GM21515 (cell line): ENCODE measurements at regions not wholly inside any gene's neighbourhood (a gene's known extent, or its start where the extent isn't known, plus 50 kb on each side); places are given as distances from the start of the nearest gene placed in this dataset.

Experiments used
- ATAC-seq: cut with Tn5 transposase; IDR thresholded peaks from one replicate; pipeline ENCODE4 v1.9.1; 2021; ENCODE audit not compliant: unreplicated experiment

DNA sequence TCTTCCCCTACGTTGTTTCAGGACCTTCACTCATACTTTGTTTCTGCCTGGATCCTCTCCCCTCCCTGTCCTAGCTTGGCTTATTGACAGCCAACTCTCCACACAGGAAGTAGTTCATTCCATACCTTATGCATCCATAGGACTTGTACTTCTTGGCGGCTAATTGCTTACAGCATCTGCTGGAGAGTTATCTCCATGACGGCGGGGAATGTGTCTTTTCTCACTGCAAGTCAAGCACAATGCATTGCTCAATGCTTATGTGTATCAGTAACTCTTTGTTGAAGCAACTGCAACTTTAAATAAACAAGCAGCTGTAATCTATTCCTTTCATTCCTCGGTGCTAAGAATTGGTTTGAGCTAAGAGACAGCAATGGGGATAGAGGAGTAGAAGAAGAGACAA lies 551.3 kb upstream of the EPHA7 start:
- no peak for ATAC-seq

DNA sequence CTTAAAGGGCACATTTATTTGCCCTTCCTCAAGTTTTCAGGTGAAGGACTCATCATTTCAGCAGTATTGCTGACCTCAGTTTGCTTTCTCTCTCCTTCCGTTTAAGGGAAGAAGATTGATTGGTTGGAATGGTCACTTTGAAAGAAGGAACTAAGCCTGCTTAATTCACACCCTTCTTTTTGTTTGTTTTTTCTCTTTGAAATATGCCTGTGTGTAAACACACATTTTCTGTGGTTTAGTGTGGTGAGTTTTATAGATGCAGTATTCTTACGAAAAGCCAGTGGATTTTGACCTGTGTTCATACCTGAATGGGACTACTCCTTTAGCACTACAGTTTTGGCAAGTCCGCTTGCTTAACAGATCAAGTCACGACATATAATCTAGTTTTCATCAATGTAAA lies 548.8 kb upstream of the EPHA7 start:
- ATAC-seq: no peak

DNA sequence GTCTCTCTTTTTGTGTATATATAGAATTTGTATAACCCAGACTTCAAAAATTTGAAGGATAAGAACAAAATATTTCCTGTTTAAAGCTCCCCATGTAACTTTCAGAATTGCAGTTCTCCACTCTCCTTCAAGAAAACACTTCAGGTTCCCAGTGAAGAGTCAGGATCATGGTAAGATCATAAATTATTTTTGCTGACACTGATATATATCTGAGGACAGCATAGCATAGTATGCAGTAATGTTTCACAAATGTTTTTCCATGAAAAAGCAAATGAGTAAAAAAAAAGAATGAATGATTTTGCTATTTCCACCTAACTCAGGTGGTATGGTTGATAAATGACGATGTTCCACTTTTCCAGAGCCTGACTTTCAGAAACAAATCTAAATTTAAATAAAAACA lies 545.6 kb upstream of the EPHA7 start:
- no peak for ATAC-seq

DNA sequence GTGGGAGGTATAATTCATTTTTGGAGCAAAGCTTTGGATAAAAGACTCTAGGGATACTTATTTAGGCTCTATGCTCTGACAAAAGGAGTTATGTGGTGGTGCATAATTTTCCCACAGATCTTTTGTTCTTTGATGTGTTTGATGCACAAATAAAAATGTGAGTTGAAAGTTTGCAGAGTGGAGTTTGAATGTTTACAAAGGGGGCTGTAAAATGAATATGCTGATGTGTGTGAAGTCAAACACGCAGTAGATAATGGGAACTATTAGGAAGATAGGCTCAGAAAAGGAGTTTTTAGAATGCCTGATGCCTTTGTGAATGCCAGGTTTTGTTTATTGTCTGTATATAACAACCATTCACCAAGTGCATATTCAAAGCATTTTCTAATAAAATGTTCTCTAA lies 545.0 kb upstream of the EPHA7 start:
- no peak for ATAC-seq

DNA sequence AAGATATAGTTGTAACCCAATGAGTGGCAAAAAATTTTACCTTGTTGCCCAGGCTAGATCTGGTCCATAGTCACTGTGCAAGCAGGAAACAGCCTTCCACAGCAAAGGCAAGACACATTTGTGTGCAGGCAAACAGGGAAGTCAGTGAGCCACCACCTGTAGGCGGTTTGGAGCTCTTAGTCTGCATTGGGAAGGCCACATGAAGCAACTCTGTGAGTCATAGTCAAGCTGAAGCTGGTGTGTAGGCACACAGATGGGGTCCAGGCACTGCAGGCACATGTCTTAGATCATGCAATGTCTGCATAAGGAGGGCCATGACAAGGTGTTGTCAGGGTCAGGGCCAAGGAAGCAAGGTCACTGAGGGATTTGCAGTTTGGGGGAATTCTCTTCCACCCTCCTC lies 543.2 kb upstream of the EPHA7 start:
- ATAC-seq: no peak

DNA sequence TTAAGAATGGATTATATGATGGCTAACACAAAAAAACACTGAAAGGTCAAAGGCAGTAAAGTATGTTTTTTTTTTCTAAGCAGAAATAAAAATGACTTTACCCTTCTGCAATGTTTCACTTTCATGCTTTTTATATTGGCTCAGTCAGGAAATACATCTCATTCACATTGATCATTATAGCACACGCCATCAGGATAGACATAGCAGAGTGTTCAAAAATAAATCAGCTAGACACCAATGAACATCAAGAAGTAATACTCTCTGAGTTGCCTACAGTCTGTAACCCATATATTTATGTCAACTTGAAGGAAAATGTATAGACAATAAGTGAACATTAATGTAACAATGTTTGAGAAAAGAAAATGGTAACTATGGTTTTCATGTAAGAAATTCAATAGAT lies 535.2 kb upstream of the EPHA7 start:
- no peak for ATAC-seq

DNA sequence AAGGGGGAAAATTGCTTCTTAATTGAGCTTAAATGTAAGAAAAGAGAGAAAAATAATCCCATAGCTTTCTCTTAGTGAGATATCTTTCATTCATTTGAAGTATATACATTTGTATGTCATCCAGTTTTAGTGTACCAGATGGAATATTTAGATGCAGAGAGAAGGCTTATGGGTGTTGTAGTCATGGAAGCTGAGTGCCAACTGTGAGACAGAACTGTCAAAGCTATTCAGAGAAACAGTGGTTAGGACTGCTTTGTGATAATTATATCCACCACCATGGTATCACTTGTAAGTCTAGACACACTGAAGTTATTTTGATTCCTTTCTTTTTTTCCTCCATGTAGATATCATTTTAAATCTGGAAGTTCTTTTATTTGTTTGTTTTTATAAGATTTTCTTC lies 524.3 kb upstream of the EPHA7 start:
- no peak for ATAC-seq

DNA sequence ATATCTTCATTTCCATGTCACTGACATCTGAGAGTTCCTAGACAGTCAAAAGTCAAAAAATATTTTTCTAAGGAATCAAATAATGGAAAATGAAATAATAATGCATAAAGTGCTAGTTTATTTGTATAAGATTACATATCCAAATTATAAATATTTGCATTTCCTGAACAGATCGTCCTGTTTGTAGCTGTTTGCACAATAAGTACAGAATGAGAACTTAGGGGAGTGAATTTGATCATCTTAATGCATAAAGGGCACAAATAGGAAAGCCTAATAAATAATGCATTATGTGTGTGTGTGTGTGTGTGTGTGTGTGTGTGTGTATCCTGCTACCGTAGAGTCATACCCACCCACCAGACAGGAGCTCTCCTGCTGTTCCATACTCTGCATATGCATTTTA lies 521.0 kb upstream of the EPHA7 start:
- no peak for ATAC-seq

DNA sequence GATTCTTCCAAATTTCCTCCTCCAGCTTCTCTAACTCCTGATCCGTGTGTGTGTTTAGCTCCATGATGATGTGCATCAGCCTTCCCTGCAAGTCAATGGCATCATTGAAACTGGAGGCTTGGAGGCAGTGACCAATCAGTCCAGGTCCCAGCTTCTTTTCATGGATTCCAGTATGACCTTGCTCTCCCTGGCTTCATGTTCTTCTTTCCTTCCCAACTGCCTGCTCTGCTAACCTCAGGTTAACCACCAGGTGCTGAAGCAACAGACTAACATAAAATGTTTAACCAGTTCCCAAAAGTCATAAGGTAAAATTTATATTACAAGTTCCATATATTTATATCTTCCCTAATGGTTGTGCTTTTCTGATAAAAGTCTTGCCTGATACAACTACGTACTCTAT lies 512.8 kb upstream of the EPHA7 start:
- ATAC-seq: no peak

DNA sequence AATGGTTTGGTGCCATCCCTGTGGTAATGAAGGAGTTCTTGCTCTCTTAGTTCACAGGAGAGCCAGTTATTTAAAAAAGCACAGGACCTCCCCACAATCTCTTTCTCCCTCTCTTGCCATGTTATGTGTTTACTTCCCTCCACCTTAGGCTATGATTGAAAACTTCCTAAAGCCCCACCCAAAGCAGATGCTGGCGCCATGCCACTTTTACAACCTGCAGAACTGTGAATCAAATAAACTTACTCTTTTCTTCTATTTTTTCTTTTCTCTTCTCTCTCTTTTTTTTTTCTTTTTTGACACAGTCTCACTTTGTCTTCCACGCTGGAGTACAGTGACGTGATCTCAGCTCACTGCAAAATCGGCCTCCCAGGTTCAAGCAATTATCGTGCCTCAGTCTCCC lies 508.4 kb upstream of the EPHA7 start:
- ATAC-seq: no peak

DNA sequence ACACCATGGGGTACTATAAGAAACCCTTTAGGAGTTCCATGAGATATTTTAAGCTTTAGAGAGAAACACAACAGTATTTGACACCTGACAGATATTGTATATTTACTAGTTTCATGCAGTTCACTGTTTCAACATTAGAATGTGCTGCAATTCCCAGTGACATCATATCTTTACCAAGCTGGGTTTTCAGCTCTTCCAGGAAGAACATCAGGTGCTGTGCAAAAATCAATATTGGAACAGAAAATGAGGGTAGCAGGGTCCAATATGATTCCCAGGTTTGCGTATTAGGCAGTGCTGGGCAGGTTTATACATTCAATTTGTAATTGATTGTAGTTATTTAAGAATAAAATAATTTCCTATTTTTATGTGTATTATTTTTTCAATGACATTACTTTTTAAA lies 500.0 kb upstream of the EPHA7 start:
- ATAC-seq: no peak

DNA sequence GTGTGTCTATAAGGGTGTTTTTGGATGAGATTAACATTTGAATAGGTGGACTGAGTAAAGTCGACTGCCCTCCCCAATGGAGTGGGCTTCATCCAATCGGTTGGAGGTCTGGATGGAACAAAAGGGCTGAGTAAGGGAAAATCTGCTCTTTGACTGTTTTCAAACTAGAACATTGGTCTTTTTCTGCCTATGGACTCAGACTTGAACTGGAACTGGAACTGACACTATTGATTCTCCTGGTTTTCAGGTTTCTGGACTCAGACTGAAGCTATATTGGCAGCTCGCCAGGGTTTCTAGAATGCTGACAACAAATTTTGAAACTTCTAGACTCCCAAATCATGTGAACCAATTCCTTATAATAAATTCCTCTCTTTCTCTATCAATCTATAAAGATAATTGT lies 498.9 kb upstream of the EPHA7 start:
- no peak for ATAC-seq

DNA sequence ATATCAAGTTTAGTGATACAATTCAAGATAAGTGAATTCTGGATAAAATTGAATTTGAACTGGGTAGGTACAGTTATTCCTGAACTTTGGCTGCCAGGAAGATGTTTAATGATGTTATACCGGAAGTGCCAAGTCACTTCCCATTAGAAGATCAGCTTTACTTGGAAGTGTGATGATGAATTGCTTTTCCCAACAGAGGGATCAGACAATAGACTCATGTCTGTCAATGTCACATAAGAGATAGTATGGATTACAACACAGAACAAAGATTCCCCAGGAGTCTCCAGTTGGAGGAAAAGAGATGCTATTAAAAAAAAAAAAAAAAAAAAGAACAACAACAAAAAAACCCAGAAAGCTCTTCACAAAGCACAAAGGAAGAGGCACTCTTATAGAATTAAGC lies 497.9 kb upstream of the EPHA7 start:
- ATAC-seq: no peak

DNA sequence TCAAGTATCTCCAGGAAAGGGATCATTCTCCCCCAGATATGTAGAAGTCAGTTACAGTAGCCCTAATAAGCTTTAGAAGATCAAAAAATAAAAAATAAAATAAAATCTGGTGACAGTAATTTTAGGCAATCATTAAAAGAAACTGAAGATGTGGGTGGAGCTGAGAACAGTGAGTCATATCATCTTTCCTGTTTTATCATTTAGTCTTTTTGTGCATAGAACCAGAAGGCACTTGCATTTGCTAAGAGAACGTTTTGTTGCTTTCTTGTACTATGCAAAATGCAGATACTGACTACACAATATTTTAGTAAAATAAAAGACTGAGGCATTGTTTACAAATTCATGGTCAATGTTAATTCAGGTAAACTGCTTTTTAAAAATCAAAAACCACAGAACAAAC lies 497.4 kb upstream of the EPHA7 start:
- ATAC-seq: no peak

DNA sequence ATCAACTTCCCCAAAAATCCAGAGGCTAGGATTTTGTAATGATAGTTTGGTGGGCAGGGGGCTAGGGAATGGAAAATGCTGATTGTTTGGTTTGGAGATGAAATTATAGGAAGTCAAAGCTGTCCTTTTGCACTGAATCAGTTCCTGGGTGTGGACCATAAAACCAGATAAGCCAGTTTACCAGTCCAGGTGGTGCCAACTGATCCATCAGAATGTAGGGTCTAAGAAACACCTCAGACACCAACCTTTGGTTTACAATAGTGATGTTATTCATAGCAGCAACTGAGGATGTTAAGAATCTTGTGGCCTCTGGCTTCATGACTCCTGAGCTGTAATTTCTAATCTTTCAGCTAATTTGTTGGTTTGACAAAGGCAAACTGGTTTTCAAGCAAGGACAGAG lies 496.6 kb upstream of the EPHA7 start:
- ATAC-seq: no peak

DNA sequence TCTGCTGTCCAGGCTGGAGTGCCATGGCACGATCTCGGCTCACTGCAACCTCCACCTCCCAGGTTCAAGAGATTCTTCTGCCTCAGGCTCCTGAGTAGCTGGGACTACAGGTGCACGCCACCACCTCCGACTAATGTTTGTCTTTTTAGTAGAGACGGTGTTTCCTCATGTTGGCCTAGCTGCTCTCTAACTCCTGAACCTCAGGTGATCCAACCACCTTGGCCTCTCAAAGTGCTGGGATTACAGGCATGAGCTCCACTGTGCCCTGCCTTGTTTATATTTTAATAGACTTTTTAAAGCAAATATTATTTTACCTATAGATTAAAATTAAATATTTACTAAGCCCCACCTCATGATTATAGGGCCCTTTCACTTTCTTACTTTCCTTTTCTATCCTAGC lies 483.2 kb upstream of the EPHA7 start:
- no peak for ATAC-seq

DNA sequence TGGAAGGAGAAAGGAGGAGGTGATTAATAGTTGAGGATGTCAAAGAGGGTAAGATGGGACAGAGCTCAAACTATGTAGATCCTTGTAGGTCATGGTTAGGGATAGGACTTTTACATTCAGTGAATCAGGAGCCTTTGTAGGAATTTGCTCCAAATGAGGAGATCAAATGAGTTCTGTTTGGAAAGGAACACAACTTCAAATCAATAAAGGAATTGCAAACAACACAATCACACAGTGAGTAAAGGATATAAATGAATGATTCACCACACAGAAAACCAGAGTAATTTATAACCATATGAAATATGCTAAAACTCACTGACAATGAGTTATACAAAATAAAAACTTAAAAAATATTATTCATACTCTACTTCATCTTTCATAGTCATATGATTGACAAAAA lies 480.8 kb upstream of the EPHA7 start:
- no peak for ATAC-seq

DNA sequence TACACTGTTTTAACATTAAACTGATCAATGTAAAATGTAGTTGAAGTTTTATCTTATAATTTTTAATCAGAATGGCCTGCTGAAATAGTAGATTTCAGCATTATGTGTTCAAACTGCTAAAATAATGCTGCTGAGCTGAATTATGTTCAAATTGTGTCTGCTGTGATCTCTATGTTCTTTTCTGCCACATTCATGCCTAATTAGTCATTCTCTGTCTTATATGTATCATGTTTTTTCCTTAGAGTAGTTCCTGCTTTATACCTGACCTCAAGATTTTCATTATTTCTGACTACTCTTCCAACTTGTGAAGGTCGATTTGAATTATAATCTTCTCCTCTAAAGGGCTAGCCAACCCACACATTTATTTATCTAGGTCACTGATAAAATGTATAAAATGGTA lies 476.7 kb upstream of the EPHA7 start:
- ATAC-seq: no peak

DNA sequence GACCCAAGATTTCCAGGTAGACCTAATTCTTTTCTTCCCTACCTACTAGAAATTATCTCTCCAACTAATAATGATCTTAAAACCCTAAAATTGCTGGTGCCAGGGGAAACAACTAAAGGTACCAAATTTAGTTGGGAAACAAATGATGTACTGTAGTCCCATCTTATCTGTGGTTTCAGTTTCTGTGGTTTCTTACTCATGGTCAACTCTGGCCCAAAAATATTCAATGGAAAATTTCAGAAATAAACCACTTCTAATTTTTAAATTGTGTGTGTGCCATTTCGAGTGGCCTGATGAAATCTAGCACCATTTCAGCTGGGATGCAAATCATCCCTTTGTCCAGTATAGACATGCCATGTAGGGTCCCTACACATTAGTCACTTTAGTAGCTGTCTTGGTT lies 475.2 kb upstream of the EPHA7 start:
- ATAC-seq: no peak

DNA sequence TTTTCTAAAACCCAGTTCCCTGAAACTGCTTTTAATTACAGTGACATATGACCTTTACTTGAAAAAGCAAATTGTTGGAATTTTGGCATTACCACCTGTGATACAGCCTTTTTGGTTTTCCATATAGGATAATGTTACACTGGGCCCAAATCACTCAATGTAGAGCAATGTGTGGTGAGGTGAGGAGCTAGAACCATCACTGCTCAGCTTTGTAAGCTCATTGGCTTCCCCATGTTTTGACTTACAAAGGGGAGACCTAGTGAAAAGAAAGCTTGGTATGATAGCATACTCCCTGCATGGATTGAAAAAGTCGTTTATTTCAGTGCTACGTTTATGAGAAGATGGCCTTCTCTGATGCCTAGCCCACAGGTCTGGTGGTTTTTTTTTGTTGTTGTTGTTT lies 470.4 kb upstream of the EPHA7 start:
- no peak for ATAC-seq

DNA sequence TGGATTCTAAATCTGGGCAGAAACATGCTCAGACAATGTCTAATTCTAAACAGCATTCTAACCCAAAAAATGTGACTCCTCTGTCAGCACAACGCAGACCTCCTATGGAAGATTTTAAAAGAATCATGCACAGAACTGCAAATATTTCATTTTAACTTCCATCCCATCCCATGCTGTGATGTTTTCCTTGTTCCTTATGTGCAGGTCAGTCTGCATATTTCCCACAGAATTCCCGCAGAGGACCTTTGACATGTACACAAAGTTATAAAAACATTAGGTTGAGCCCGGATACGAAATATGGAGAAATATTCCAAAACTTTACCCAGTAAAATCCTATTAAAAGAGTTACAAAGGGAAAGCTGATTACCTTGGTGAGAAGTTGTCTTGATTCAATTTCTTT lies 467.1 kb upstream of the EPHA7 start:
- ATAC-seq: no peak

DNA sequence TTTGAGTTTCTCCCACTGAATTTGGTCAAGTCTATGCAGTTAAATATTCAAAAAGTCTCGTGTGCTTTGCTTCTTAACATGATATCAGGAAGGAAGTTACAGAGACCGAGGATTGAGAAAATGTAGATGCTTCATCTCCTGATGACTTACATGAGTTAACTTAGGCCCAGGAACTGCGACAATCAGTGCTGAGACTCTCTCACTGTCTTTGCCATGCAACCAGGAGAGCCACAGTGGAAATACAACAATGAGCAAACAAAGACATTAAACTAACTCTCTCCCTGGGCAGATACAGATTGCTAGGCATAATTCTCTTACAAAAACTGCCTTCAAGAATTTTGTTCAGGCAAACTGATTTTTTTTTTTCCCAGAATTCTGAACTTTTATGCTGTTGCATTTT lies 440.6 kb upstream of the EPHA7 start:
- no peak for ATAC-seq

DNA sequence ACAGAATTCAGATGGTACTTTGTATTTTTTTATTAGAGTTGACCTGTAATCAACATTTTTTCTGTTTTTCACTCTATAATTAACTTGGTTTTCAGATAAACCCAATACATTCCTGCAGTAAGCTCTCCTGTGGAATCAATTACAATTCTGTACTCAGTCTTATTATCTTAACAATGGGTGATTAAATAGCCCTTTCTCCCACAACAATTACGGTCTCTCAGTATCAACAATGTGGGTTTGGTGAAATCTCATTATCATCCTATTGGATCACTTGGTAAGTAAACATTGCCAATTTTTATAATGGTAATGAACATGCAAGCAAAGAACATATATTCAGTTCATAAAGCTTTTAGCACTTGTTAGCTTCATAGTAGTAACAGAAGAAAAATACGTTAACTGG lies 438.9 kb upstream of the EPHA7 start:
- no peak for ATAC-seq

DNA sequence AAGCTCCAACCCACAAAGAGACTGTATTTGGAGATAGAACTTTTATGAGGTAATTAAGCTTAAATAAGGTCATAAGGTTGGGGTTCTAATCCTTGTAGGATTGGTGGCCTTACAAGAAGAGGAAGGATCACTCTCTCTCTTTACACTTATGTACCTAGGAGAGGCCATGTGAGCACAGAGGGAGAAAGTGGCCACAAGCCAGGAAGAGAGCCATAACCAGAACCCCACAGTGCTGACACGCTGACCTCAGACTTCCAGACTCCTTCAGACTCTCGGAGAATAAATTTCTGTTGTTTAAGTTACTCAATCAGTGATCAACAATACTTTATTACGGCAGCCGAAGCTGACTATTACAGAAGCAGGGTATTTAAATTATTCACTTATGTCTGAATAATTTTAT lies 430.5 kb upstream of the EPHA7 start:
- no peak for ATAC-seq
